22Rv1 (cell line): ENCODE measurements at regions not wholly inside any gene's neighbourhood (a gene's known extent, or its start where the extent isn't known, plus 50 kb on each side); places are given as distances from the start of the nearest gene placed in this dataset.

Experiments
- ZFX ChIP-seq: fragments of 450-650 bp; IDR thresholded peaks from 2 replicates; pipeline ENCODE4 v1.6.1; 2017; ENCODE audit warnings: antibody characterized with exemption, borderline replicate concordance
- TF ChIP-seq, protein P1 (sequence below): fragments of 450-650 bp; IDR thresholded peaks from 2 replicates; pipeline ENCODE4 v1.5.1; 2017; ENCODE audit warnings: mild to moderate bottlenecking

DNA sequence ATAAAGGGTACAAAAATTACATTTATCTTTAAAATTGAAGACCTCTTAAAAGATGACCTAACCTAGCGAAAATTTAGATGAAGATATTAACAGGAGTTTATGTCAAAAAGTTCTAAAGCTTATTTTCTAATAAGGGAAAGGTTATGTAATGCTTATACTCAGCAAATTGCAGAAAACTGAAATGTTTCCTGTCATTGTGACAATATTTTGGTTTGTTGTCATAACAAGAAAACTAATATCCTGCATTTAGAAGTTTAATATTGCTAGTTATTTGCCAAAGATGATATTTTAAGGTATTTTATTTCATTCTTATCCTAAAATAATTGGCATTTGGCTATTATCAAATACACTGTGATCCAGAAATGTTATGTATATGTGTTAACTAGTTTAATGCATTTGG is 294.5 kb downstream of the C3orf38 start:
- TF ChIP-seq, protein P1, sequence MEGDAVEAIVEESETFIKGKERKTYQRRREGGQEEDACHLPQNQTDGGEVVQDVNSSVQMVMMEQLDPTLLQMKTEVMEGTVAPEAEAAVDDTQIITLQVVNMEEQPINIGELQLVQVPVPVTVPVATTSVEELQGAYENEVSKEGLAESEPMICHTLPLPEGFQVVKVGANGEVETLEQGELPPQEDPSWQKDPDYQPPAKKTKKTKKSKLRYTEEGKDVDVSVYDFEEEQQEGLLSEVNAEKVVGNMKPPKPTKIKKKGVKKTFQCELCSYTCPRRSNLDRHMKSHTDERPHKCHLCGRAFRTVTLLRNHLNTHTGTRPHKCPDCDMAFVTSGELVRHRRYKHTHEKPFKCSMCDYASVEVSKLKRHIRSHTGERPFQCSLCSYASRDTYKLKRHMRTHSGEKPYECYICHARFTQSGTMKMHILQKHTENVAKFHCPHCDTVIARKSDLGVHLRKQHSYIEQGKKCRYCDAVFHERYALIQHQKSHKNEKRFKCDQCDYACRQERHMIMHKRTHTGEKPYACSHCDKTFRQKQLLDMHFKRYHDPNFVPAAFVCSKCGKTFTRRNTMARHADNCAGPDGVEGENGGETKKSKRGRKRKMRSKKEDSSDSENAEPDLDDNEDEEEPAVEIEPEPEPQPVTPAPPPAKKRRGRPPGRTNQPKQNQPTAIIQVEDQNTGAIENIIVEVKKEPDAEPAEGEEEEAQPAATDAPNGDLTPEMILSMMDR = no peak
- no peak for TF ChIP-seq ZFX
